ENCODE measurements at regions not wholly inside any gene's neighbourhood (a gene's known extent, or its start where the extent isn't known, plus 50 kb on each side); places are given as distances from the start of the nearest gene placed in this dataset.

GRCh38 chr22:44616882-44617655 lies 84.9 kb upstream of the PRR5 start:
- TF ChIP-seq CTCF (IDR thresholded peaks at IDR 0.05) (no peak), POLR2A (IDR thresholded peaks at IDR 0.05) (no peak), EP300 (IDR thresholded peaks at IDR 0.05) (no peak), POLR2AphosphoS5 (IDR thresholded peaks at IDR 0.05) (no peak)
